T-helper 2 cell treated with Interferon-gamma antibody and Interleukin-4, amounts not matched to agents 5 μg/mL and 100 μg/mL, for 36 hours (primary cell): ENCODE measurements at regions not wholly inside any gene's neighbourhood (a gene's known extent, or its start where the extent isn't known, plus 50 kb on each side); places are given as distances from the start of the nearest gene placed in this dataset.

Experiments used
- DNase-seq: peaks from one replicate; pipeline ENCODE4 v3.0.0; 2021; ENCODE audit warnings: low spot score
- H3K27ac Mint-ChIP-seq: one replicate; pipeline ENCODE4 v1.8.0; 2021; ENCODE audit warnings: mild to moderate bottlenecking, mixed read lengths
- H3K27me3 Mint-ChIP-seq: one replicate; pipeline ENCODE4 v1.8.0; 2021; ENCODE audit warnings: low read depth, mixed read lengths
- H3K36me3 Mint-ChIP-seq: one replicate; pipeline ENCODE4 v1.8.0; 2021; ENCODE audit warnings: low read depth, mixed read lengths
- H3K4me1 Mint-ChIP-seq: one replicate; pipeline ENCODE4 v1.8.0; 2021; ENCODE audit warnings: low read depth, mixed read lengths
- H3K4me3 Mint-ChIP-seq: one replicate; pipeline ENCODE4 v1.8.0; 2022; ENCODE audit warnings: mild to moderate bottlenecking, moderate library complexity, mixed read lengths
- H3K9me3 Mint-ChIP-seq: one replicate; pipeline ENCODE4 v1.8.0; 2021; ENCODE audit warnings: mixed read lengths

GRCh38 chr2:145321344-145321743 is 801.4 kb upstream of the ZEB2 start:
- H3K4me1 Mint-ChIP-seq: peaks cover 22% of the 10 kb centered on the region
- H3K27ac Mint-ChIP-seq: no peak overlapping the region
- no peaks in the 10 kb centered on the region for H3K36me3 Mint-ChIP-seq
- no peaks in the 10 kb centered on the region for H3K9me3 Mint-ChIP-seq
- peaks cover 39% of the 10 kb centered on the region for H3K27me3 Mint-ChIP-seq
- no peak for DNase-seq
- no peak overlapping the region for H3K4me3 Mint-ChIP-seq

- DNase-seq: no peak
- Mint-ChIP-seq H3K4me3 (no peak overlapping the region), H3K27me3 (peaks cover 32% of the 10 kb centered on the region), H3K4me1 (no peaks in the 10 kb centered on the region), H3K36me3 (no peaks in the 10 kb centered on the region), H3K27ac (no peak overlapping the region), H3K9me3 (peaks cover 6% of the 10 kb centered on the region)
Measured at GRCh38 chr2:145316496-145316895, 796.6 kb upstream of the ZEB2 start.

- Mint-ChIP-seq H3K9me3 (peaks cover 12% of the 10 kb centered on the region), H3K27ac (no peak overlapping the region), H3K4me1 (no peaks in the 10 kb centered on the region), H3K27me3 (peaks cover 28% of the 10 kb centered on the region), H3K4me3 (no peak overlapping the region), H3K36me3 (no peaks in the 10 kb centered on the region)
- DNase-seq: no peak
Measured at GRCh38 chr2:145315053-145315452, 795.1 kb upstream of the ZEB2 start.

- Mint-ChIP-seq H3K27ac (no peak overlapping the region), H3K9me3 (peaks cover 12% of the 10 kb centered on the region), H3K36me3 (no peaks in the 10 kb centered on the region), H3K27me3 (peaks cover 28% of the 10 kb centered on the region), H3K4me3 (no peak overlapping the region), H3K4me1 (no peaks in the 10 kb centered on the region)
- no peak for DNase-seq
Measured at GRCh38 chr2:145314119-145314633, 794.3 kb upstream of the ZEB2 start.

GRCh38 chr2:145305889-145306288 is 786.0 kb upstream of the ZEB2 start:
- Mint-ChIP-seq H3K9me3 (no peaks in the 10 kb centered on the region), H3K27ac (no peak overlapping the region), H3K4me1 (no peaks in the 10 kb centered on the region), H3K27me3 (peaks cover 7% of the 10 kb centered on the region), H3K4me3 (no peak overlapping the region), H3K36me3 (no peaks in the 10 kb centered on the region)
- DNase-seq: no peak

- Mint-ChIP-seq H3K36me3 (no peaks in the 10 kb centered on the region), H3K27ac (no peak overlapping the region), H3K27me3 (peaks cover 7% of the 10 kb centered on the region), H3K9me3 (no peaks in the 10 kb centered on the region), H3K4me3 (no peak overlapping the region), H3K4me1 (no peaks in the 10 kb centered on the region)
- no peak for DNase-seq
Measured at GRCh38 chr2:145304501-145304900, 784.6 kb upstream of the ZEB2 start.

- peaks cover 7% of the 10 kb centered on the region for H3K27me3 Mint-ChIP-seq
- no peak overlapping the region for H3K4me3 Mint-ChIP-seq
- no peak overlapping the region for H3K27ac Mint-ChIP-seq
- no peak for DNase-seq
- no peaks in the 10 kb centered on the region for H3K9me3 Mint-ChIP-seq
- no peaks in the 10 kb centered on the region for H3K4me1 Mint-ChIP-seq
- H3K36me3 Mint-ChIP-seq: no peaks in the 10 kb centered on the region
Measured at GRCh38 chr2:145303536-145303935, 783.6 kb upstream of the ZEB2 start.

- no peaks in the 10 kb centered on the region for H3K36me3 Mint-ChIP-seq
- peaks cover 7% of the 10 kb centered on the region for H3K27me3 Mint-ChIP-seq
- DNase-seq: no peak
- no peak overlapping the region for H3K4me3 Mint-ChIP-seq
- no peak overlapping the region for H3K27ac Mint-ChIP-seq
- H3K9me3 Mint-ChIP-seq: no peaks in the 10 kb centered on the region
- H3K4me1 Mint-ChIP-seq: no peaks in the 10 kb centered on the region
Measured at GRCh38 chr2:145302886-145303285, 783.0 kb upstream of the ZEB2 start.

GRCh38 chr2:145302451-145302850 is 782.5 kb upstream of the ZEB2 start:
- no peak for DNase-seq
- Mint-ChIP-seq H3K9me3 (no peaks in the 10 kb centered on the region), H3K36me3 (no peaks in the 10 kb centered on the region), H3K4me1 (no peaks in the 10 kb centered on the region), H3K4me3 (no peak overlapping the region), H3K27me3 (peaks cover 7% of the 10 kb centered on the region), H3K27ac (no peak overlapping the region)

- no peak for DNase-seq
- Mint-ChIP-seq H3K27ac (no peak overlapping the region), H3K4me1 (no peaks in the 10 kb centered on the region), H3K4me3 (no peak overlapping the region), H3K9me3 (no peaks in the 10 kb centered on the region), H3K36me3 (no peaks in the 10 kb centered on the region), H3K27me3 (no peaks in the 10 kb centered on the region)
Measured at GRCh38 chr2:145299368-145299767, 779.4 kb upstream of the ZEB2 start.

GRCh38 chr2:145292166-145292565 is 772.2 kb upstream of the ZEB2 start:
- DNase-seq: no peak
- Mint-ChIP-seq H3K4me3 (no peak overlapping the region), H3K4me1 (no peaks in the 10 kb centered on the region), H3K36me3 (no peaks in the 10 kb centered on the region), H3K27ac (no peak overlapping the region), H3K27me3 (peaks cover 12% of the 10 kb centered on the region), H3K9me3 (no peaks in the 10 kb centered on the region)

- no peaks in the 10 kb centered on the region for H3K36me3 Mint-ChIP-seq
Measured at GRCh38 chr2:145290986-145291385, 771.1 kb upstream of the ZEB2 start.

GRCh38 chr2:145289946-145290345 is 770.0 kb upstream of the ZEB2 start:
- no peak for DNase-seq
- H3K27me3 Mint-ChIP-seq: peaks cover 20% of the 10 kb centered on the region
- H3K4me1 Mint-ChIP-seq: no peaks in the 10 kb centered on the region
- H3K36me3 Mint-ChIP-seq: no peaks in the 10 kb centered on the region
- no peak overlapping the region for H3K4me3 Mint-ChIP-seq
- no peak overlapping the region for H3K27ac Mint-ChIP-seq
- no peaks in the 10 kb centered on the region for H3K9me3 Mint-ChIP-seq

More at GRCh38 chr2:145290986-145291385, 771.1 kb upstream of the ZEB2 start:
- DNase-seq: no peak
- H3K9me3 Mint-ChIP-seq: no peaks in the 10 kb centered on the region
- H3K27ac Mint-ChIP-seq: no peak overlapping the region
- no peaks in the 10 kb centered on the region for H3K4me1 Mint-ChIP-seq
- no peak overlapping the region for H3K4me3 Mint-ChIP-seq
- peaks cover 20% of the 10 kb centered on the region for H3K27me3 Mint-ChIP-seq

- H3K9me3 Mint-ChIP-seq: no peaks in the 10 kb centered on the region
- H3K27me3 Mint-ChIP-seq: peaks cover 23% of the 10 kb centered on the region
- H3K4me3 Mint-ChIP-seq: no peak overlapping the region
- H3K27ac Mint-ChIP-seq: no peak overlapping the region
- no peak for DNase-seq
- H3K4me1 Mint-ChIP-seq: no peaks in the 10 kb centered on the region
- H3K36me3 Mint-ChIP-seq: no peaks in the 10 kb centered on the region
Measured at GRCh38 chr2:145288650-145289496, 769.0 kb upstream of the ZEB2 start.

- H3K4me1 Mint-ChIP-seq: peaks cover 6% of the 10 kb centered on the region
- H3K36me3 Mint-ChIP-seq: no peaks in the 10 kb centered on the region
- no peak overlapping the region for H3K4me3 Mint-ChIP-seq
- no peaks in the 10 kb centered on the region for H3K9me3 Mint-ChIP-seq
- H3K27ac Mint-ChIP-seq: no peak overlapping the region
- no peak for DNase-seq
- peaks cover 26% of the 10 kb centered on the region for H3K27me3 Mint-ChIP-seq
Measured at GRCh38 chr2:145287736-145288135, 767.8 kb upstream of the ZEB2 start.
